HG03159 (cell line): ENCODE measurements at regions not wholly inside any gene's neighbourhood (a gene's known extent, or its start where the extent isn't known, plus 50 kb on each side); places are given as distances from the start of the nearest gene placed in this dataset.
"Not testable (repeated sequence)": the region's sequence is repeated elsewhere in the genome, so short reads cannot be mapped to it uniquely, and the experiment has no call there.

Source experiments
- ATAC-seq: cut with Tn5 transposase; IDR thresholded peaks from one replicate; pipeline ENCODE4 v1.9.1; 2021; ENCODE audit warnings: mild to moderate bottlenecking, moderate library complexity; ENCODE audit not compliant: unreplicated experiment

DNA sequence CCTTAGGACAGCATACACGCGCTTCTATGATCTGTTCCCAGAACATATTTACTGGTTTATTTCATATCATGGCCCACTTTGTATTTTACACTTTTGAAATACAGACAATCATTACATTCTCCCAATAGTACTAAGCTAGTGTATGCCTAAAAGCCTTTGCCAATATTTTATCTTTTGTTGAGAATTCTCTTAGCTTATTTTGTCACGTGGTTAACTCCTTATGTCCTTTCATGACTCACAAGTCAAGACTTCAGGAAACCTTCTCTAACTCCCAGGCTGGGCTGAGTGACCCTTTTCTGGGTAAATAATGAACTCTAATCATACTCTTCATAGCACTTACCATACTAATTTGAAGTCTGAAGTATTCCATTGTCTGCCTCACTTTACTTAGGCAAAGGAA is 444.8 kb downstream of the ZNF33B start:
- ATAC-seq = not testable (repeated sequence)

DNA sequence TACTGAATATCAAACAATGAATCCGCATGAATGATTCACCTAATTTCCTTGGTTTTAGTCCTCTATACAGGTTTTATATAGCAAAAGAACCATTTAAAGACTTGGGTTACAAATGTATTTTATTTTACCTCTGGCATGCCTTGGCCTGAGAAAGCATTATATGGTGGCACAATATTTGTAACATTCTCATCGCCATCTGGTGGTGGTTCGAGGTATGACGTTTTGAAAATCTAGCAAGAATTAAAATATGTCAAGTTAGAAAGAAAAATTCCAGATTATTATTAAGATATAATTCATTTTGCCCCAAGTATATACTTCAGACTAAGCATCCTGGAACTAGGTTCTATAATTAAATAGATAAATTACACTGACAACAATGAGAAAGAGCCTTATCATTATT is 445.9 kb downstream of the ZNF33B start:
- not testable (repeated sequence) for ATAC-seq

DNA sequence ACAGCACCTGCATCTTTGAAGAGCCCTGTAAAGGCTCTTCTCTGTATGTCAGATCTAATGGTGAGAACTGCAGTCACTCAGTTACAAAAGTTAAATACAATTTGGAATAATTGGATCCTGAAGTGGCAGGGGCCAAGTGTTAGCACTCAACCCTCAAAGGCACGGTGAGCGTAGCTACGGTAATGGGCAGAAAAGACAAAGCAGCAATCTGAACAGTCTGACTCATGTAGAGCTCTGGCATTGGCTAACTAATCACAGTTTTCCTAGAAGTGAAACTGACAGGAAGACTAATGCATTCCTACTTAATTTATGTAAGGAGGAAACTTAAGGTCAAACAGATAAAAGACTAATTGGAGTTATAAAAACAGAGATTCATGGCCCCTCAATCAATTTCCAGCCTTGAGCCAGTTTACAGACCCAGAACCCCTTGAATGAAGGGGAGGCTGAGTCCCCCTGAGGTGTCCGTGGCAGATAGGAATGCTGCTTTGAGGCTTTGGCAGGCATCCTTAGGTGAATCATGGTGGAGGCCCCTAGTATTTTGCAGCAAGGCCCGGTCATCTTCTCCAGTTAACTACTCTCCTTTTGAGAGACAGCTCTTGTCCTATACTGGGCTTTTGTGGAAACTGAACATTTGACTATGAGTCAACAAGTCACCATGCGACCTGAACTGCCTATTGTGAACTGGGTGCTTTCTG is 450.7 kb downstream of the ZNF33B start:
- not testable (repeated sequence) for ATAC-seq

DNA sequence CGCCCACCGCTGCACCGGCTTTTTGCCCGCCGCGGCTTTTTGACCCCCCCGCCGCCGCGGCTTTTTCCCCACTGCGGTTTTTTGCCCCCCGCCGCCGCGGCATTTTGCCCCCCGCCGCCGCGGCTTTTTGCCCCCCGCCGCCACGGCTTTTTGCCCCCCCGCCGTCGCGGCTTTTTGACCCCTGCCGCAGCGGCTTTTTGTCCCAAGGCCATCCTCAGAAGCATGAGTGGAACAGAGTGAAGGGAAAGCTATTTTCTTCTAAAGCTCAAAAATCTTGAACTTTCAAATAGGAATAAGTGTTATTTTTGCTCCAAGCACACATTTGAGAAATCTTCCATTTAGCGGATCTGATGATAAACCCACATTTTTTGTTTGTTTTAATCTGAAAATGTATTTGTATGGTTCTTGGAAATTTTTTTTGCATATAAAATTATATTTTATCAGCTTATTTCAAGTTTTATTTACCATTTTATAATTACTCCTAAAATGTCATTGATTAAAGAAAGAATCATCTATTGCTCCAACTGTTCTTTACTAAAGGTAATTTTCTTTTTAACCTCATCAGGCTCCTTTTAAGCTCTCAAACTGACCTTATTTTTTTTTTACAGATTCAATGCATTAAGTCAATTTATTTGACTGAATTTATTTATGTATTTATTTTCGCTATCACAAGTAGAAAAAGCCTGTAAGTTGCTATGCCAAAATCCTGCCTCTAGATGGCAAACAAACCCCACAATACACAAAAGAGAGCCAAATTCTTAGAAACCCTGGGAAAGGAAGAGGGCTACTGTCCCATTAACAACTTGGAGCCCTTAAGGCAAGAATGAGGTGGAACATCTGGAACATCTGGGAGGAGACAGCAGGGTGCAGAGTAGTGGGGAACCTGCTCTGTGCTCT is 460.3 kb downstream of the ZNF33B start:
- ATAC-seq = not testable (repeated sequence)

DNA sequence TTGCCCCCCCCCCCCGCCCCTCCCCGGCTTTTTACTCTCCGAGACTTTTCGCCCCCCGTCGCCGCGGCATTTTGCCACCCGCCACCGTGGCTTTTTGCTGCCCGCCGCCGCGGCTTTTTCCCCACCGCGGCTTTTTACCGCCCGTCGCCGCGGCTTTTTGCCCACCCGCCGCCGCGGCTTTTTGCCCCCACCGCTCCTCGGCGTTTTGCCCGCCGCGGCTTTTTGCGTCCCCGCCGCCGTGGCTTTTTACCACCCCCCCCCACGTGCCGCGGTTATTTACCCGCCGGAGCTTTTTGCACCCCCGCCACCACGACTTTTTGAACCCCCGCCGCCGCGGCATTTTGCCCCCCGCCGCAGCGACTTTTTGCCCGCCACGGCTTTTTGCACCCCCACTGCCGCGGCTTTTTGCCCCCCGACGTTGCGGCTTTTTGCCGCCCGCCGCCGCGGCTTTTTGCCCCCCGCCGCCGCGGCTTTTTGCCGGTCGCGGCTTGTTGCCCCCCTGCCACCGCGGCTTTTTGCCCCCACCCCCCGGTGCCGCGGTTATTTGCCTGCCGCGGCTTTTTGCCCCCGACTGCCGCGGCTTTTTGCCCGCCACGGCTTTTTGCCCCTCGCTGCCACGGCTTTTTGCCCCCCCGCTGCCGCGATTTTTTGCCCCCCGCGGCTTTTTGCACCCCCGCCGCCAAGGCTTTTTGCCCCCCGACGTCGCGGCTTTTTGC is 461.1 kb downstream of the ZNF33B start:
- no peak for ATAC-seq

DNA sequence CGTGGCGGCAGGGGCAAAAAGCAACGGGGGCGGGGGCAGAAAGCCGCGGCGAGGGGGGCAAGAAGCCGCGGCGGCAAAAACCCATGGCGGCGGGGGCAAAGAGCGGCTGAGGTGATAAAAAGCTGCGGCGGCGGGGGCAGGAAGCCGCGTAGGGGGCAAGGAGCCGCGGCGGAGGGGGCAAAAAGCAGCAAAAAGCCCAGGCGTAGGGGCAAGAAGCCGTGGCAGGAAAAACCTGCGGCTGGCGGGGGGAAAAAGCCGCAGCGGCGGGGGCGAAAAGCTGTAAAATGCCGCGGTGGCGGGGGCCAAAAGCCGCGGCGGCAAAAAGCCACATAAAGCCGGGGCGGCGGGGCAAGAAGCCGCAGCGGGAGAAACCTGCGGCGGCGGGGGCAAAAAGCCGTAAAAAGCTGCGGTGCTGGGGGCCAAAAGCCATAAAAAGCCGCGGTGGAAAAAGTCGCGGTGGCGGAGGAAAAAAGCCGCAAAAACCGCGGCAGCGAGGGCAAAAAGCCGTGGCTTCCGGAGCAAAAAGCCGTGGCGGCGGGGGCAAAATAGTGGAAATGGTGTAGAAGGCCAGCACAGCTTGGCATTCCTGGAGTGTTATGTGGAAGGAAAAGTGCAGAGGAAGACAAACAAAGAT is 487.8 kb downstream of the ZNF33B start:
- no peak for ATAC-seq

DNA sequence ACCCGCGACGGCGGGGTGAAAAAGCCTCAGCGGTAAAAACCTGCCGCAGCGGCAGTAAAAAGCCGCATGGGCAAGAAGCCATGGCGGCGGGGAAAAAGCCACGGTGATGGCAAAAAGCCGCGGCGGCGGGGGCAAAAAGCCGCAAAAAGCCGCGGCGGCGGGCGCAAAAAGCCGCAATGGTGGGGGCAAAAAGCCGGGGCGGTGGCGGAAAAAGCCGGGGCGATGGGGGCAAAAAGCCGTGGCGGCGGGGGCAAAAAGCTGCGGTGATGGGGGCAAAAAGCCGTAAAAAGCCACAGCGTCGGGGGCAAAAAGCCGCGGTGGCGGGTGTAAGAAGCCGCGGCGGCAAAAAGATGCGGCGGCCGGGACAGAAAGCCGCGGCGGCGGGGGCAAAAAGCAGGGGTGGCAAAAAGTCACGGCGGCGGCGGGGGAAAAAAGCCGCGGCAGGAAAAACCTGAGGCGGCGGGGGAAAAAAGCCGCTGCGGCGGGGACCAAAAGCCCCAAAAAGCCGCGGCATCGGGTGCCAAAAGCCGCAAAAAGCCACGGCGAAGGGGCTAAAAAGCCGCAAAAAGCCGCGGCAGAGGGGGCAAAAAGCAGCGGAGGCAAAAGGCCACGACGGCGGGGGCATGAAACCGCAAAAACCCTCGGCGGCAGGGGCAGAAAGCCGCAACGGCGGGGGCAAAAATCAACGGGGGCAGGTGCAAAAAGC is 488.5 kb downstream of the ZNF33B start:
- ATAC-seq = no peak

DNA sequence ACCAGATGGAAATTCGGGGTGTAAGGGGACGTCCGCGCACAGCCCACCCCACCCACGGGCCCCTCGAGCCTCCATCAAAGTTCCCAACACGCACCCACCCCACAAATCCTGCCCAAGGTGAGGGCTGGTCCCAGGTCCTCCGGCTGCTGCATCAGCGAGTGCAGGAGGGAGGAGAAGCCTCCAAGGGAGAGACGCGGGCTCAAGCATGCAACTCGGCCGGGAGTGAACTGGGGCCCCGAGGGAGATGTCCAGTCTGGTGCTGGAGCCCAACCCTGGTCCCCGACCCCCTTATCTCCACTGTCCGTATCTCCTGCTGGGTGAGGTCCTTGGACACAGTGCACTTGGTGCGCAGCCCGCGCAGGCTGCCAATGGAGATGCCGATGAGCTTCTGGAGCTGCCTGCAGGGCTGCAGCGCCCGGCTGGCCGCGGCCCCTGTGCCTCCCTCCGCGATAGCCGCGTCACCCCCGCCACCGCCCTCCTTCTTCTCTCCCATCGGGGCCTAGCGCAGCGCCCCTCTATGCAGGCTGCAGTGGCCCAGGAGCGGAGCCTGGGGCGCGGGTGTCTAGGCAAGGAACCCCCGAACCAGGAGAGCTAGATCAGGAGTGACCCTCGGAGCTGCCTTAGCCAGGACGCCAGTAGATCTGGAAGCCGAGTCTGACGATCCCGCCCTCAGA is 489.2 kb downstream of the ZNF33B start:
- ATAC-seq = no peak

DNA sequence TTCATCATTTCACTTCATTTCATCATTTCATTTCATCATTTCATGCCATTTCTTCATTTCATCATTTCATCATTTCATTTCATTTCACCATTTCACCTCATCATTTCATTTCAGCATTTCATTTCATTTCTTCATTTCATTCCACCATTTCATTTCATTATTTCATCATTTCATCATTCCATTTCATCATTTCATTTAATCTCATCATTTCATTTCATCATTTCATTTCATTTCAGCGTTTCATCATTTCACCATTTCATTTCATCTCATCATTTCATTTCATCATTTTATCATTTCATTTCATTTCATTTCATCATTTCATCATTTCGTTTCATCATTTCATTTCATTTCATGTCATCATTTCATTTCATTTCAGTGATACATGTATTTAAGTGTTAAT is 492.2 kb downstream of the ZNF33B start:
- ATAC-seq = not testable (repeated sequence)

DNA sequence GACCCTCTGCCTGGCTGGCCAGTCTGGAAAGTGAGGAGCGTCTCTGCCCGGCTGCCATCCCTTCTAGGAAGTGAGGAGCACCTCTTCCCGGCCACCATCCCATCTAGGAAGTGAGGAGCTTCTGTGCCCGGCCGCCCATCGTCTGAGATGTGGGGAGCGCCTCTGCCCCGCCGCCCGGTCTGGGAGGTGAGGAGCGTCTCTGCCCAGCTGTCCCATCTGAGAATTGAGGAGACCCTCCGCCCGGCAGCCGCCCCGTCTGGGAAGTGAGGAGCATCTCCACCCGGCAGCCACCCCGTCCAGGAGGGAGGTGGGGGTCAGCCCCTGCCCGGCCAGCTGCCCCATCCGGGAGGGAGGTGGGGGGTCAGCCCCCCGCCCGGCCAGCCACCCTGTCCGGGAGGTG is 500.3 kb downstream of the ZNF33B start:
- ATAC-seq = not testable (repeated sequence)

DNA sequence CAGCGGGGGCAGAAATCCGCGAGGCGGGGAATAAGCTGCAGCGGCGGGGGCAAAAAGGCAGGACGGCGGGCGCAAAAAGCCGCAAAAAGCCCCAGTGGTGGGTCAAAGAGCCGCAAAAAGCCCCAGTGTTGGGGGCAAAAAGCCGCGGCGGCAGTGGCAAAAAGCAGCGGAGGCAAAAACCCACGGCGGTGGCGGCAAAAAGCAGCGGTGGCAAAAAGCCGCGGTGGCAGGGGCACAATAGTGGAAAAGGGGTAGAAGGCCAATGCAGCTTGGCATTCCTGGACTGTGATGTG is 525.3 kb downstream of the ZNF33B start:
- no peak for ATAC-seq

DNA sequence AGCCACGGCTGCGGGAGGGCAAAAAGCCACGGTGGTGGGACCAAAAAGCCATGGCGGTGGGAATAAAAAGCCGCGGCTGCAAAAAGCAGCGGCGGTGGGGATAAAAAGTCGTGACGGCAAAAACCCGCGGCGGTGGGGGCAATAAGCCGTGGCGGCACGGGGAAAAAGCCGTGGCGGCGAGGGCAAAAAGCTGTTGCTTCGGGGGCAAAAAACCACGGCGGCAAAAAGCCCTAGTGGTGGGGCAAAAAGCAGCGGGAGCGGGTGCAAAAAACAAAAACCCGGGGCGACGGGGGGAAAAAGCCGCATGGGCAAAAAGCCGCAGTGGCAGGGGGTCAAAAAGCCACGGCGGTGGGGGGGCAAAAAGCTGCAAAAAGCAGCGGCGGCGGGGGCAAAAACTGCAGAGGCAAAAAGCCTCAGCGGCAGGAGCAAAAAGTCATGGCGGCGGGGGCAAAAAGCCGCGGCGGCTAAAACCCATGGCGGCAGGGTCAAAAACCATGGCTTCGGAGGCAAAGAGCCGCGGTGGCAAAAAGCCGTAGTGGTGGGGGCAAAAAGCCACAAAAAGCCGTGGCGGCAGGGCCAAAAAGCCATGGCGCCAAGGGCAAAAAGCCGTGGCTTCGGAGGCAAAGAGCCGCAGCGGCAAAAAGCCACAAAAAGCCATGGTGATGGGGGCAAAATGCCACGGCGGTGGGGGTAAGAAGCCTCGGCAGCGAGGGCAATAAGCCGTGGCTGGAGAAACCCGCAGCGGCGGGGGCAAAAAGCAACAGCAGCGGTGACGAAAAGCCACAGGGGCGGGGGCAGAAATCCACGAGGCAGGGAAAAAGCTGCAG is 525.8 kb downstream of the ZNF33B start:
- no peak for ATAC-seq

DNA sequence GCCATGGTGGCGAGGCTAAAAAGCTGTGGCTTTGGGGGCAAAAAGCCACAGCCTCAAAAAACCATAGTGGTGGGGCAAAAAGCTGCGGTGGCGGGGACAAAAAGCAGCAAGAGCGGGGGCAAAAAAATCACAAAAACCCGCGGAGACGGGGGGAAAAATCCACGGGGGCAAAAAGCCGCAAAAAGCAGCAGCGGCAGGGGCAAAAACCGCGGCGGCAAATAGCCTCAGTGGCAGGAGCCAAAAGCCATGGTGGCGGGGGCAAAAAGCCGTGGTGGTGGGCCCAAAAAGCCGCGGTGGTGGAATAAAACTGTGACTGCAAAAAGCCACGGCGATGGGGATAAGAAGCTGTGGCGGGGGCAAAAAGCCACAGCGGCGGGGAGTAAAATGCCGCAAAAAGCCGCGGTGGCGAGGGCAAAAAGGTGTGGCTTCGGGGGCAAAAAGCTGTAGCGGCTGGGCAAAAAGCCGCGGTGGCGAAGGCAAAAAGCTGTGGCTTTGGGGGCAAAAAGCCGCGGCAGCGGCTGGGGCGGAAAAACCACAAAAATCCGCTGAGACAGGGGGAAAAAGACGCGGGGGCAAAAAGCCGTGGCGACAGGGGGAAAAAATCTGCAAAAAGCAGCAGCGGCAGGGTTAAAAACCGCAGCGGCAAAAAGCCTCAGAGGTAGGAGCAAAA is 526.6 kb downstream of the ZNF33B start:
- no peak for ATAC-seq

DNA sequence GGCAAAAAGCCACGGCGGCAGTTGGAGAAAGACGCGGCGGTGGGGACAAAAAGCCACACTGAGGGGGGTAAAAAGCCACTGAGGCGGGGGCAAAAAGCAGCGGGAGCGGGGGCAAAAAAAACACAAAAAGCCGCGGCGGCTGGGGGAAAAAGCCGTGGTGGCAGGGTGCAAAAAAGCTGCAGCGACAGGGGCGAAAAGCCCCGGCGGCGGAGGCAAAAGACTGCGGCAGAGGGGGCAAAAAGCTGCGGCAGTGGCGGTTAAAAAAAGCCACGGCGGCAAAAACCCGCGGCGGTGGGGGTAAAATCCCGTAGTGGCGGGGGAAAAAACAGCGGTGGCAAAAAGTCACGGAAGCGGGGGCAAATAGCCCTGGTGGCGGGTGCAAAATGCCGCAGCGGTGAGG is 527.3 kb downstream of the ZNF33B start:
- ATAC-seq = no peak
